Osteoblast (primary cell): ENCODE measurements at regions not wholly inside any gene's neighbourhood (a gene's known extent, or its start where the extent isn't known, plus 50 kb on each side); places are given as distances from the start of the nearest gene placed in this dataset.

Source experiments
- DNase-seq: peaks from one replicate; pipeline ENCODE4 v3.0.0; 2011; ENCODE audit warnings: low spot score, mixed read lengths; ENCODE audit not compliant: insufficient read length; ENCODE audit errors: missing footprints
- H2AFZ ChIP-seq: 2 replicates; pipeline ENCODE4 v1.6.0; 2011; ENCODE audit warnings: mild to moderate bottlenecking, low read length
- H3K27ac ChIP-seq: 2 replicates; pipeline ENCODE4 v1.5.1; 2011; ENCODE audit warnings: mild to moderate bottlenecking, low read depth, low read length, moderate library complexity
- H3K27me3 ChIP-seq: 2 replicates; pipeline ENCODE4 v1.6.0; 2012; ENCODE audit warnings: mild to moderate bottlenecking, control low read depth, inconsistent platforms, low read length, moderate library complexity; ENCODE audit not compliant: insufficient read depth
- H3K36me3 ChIP-seq: 2 replicates; pipeline ENCODE4 v1.5.1; 2011; ENCODE audit warnings: mild to moderate bottlenecking, low read length, control low read depth, moderate library complexity; ENCODE audit not compliant: insufficient read depth
- H3K4me1 ChIP-seq: 2 replicates; pipeline ENCODE4 v1.5.1; 2011; ENCODE audit warnings: mild to moderate bottlenecking, low read length, control low read depth, moderate library complexity; ENCODE audit not compliant: insufficient read depth
- H3K4me2 ChIP-seq: 2 replicates; pipeline ENCODE4 v1.6.0; 2011; ENCODE audit warnings: mild to moderate bottlenecking, low read length; ENCODE audit not compliant: insufficient read depth
- H3K4me3 ChIP-seq: fragments of 200-600 bp; sonication (generic); 3 replicates; pipeline ENCODE4 v1.5.1; 2012; ENCODE audit warnings: mild to moderate bottlenecking, low read length, inconsistent platforms; ENCODE audit not compliant: insufficient read depth
- H3K79me2 ChIP-seq: 2 replicates; pipeline ENCODE4 v1.6.0; 2012; ENCODE audit warnings: mild to moderate bottlenecking, low read length, control low read depth, inconsistent platforms; ENCODE audit not compliant: insufficient read depth
- H3K9me3 ChIP-seq: 2 replicates; pipeline ENCODE4 v1.5.1; 2011; ENCODE audit warnings: low read depth, low read length, control low read depth
- H4K20me1 ChIP-seq: 2 replicates; pipeline ENCODE4 v1.6.0; 2012; ENCODE audit warnings: mild to moderate bottlenecking, low read length, control low read depth; ENCODE audit not compliant: insufficient read depth
- TF ChIP-seq, protein P1 (sequence below): IDR thresholded peaks from 2 replicates; pipeline ENCODE4 v1.5.1; 2011; ENCODE audit warnings: mild to moderate bottlenecking, low read depth, low read length, moderate library complexity; ENCODE audit errors: extremely low read depth

DNA sequence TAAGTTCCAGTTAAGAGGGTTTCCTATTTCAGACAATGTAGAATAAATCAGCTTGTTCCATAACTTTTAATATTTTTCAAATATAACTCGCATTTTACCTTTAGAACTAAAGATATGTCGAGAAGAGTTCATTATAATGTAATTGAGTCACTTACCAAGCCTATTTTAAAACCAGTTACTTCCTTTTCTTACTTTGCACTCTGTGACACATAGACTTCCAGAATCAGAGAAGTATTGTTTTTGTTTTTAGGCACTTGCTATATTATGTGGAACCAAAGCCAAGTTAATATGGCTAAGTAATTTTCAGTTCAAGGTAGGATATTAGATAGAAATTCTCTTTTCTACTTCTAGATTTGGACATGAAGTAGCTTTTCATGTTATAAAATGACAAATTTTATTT is 182.7 kb upstream of the PRPS1L1 start:
- Histone ChIP-seq H3K4me1 (no peaks in the 10 kb centered on the region), H3K27me3 (no peaks in the 10 kb centered on the region), H3K4me3 (no peak overlapping the region), H3K9me3 (no peaks in the 10 kb centered on the region), H4K20me1 (no peaks in the 10 kb centered on the region), H3K79me2 (no peaks in the 10 kb centered on the region), H3K27ac (no peak overlapping the region), H3K36me3 (no peaks in the 10 kb centered on the region), H2AFZ (no peak overlapping the region), H3K4me2 (no peak overlapping the region)
- TF ChIP-seq, protein P1, sequence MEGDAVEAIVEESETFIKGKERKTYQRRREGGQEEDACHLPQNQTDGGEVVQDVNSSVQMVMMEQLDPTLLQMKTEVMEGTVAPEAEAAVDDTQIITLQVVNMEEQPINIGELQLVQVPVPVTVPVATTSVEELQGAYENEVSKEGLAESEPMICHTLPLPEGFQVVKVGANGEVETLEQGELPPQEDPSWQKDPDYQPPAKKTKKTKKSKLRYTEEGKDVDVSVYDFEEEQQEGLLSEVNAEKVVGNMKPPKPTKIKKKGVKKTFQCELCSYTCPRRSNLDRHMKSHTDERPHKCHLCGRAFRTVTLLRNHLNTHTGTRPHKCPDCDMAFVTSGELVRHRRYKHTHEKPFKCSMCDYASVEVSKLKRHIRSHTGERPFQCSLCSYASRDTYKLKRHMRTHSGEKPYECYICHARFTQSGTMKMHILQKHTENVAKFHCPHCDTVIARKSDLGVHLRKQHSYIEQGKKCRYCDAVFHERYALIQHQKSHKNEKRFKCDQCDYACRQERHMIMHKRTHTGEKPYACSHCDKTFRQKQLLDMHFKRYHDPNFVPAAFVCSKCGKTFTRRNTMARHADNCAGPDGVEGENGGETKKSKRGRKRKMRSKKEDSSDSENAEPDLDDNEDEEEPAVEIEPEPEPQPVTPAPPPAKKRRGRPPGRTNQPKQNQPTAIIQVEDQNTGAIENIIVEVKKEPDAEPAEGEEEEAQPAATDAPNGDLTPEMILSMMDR = no peak
- DNase-seq = no peak

DNA sequence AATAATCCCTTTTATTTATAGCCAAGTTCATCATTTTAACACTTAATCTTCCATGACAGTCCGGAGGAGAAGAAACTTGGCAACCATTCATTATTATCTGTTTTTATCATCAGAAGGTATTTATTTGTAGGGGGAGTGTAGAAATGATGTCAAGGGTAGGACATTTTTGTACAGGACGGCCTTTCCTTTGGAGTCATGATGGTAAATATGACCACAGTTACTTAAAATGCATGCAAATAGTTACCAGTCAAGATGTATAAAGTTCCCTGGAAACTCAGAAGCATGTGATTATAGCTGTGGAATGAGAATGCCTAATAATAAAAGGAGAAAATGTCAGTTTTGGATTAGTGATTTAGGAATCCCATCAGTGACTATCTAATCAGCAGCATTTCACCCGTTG is 183.1 kb upstream of the PRPS1L1 start:
- no peak overlapping the region for H3K4me3 ChIP-seq
- no peaks in the 10 kb centered on the region for H3K9me3 ChIP-seq
- no peak overlapping the region for H3K4me2 ChIP-seq
- H3K36me3 ChIP-seq = no peaks in the 10 kb centered on the region
- no peaks in the 10 kb centered on the region for H3K79me2 ChIP-seq
- no peaks in the 10 kb centered on the region for H3K4me1 ChIP-seq
- no peak for DNase-seq
- no peak overlapping the region for H2AFZ ChIP-seq
- no peaks in the 10 kb centered on the region for H4K20me1 ChIP-seq
- H3K27me3 ChIP-seq = no peaks in the 10 kb centered on the region
- TF ChIP-seq, protein P1 = no peak
- H3K27ac ChIP-seq = no peak overlapping the region

DNA sequence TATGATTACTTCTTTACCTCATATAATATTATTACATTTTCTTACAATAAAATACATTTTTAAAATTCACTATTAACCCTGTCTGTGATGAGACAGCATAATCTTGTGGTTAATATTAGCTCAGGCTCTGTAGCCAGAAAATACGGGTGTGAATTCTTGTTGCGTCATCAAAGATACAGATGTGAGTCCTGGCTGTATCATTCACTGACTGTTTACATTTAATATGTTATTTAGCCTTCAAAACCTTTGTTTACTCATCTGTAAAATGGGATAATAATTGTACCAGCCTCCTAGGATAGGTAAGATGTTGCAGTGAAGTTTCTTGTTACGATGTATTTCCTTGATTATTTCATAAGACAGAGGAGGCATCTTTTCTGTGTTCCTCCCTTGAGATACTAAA is 184.7 kb upstream of the PRPS1L1 start:
- H3K79me2 ChIP-seq = no peaks in the 10 kb centered on the region
- TF ChIP-seq, protein P1 = no peak
- no peaks in the 10 kb centered on the region for H3K4me1 ChIP-seq
- no peaks in the 10 kb centered on the region for H3K36me3 ChIP-seq
- H3K4me3 ChIP-seq = no peak overlapping the region
- no peak overlapping the region for H2AFZ ChIP-seq
- no peaks in the 10 kb centered on the region for H3K27me3 ChIP-seq
- no peak overlapping the region for H3K4me2 ChIP-seq
- no peak overlapping the region for H3K27ac ChIP-seq
- H3K9me3 ChIP-seq = no peaks in the 10 kb centered on the region
- no peaks in the 10 kb centered on the region for H4K20me1 ChIP-seq
- no peak for DNase-seq

DNA sequence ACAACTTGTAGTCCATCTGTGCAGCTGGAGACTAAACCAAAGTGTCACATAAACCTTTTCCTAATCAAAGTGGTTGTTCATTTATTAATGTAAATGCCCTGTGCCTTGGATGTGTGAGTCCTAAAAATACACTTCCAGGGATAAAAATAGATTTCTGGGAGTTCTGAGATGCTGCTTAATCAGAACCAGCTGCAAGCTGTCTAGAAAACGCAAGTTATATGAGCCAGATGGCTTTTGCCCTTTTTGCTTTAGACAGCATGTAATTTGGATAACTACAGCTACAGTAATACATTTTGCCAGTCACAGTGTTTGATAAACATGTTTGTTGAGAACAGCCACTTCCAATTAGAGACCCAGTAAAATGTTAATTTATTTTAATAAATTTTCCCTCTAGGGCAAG is 185.1 kb upstream of the PRPS1L1 start:
- H4K20me1 ChIP-seq = no peaks in the 10 kb centered on the region
- no peaks in the 10 kb centered on the region for H3K4me1 ChIP-seq
- TF ChIP-seq, protein P1 = no peak
- no peaks in the 10 kb centered on the region for H3K36me3 ChIP-seq
- H3K9me3 ChIP-seq = no peaks in the 10 kb centered on the region
- no peaks in the 10 kb centered on the region for H3K79me2 ChIP-seq
- no peak for DNase-seq
- H3K4me3 ChIP-seq = no peak overlapping the region
- H3K27me3 ChIP-seq = no peaks in the 10 kb centered on the region
- no peak overlapping the region for H3K27ac ChIP-seq
- no peak overlapping the region for H2AFZ ChIP-seq
- H3K4me2 ChIP-seq = no peak overlapping the region
